ENCODE measurements at regions not wholly inside any gene's neighbourhood (a gene's known extent, or its start where the extent isn't known, plus 50 kb on each side); places are given as distances from the start of the nearest gene placed in this dataset.

DNA sequence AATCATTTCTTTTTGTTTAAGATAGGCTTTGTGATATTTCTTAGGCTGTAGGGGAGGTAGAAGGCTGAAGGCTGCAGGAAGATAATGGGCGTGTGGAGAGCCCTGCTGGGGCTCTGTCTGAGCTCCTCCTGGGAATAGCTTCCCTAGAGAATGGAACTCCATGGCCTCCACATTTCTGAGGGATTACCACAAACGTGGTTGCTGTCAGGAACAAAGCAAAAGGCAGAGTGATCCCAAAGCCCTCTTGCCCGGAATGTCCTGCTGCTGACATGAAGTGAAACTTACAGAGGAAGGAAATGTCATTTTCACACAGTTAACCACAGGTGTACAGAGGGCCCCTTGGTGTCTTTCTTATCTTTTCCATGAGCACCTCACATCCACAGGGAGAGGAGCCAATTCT is 89.3 kb downstream of the DDIT4L start:
- H3K9ac ChIP-seq (replicated peaks; ENCODE audit: extremely low read depth, insufficient read depth, low read length), result no peak overlapping the region
- no peaks in the 10 kb centered on the region for H3K9me3 ChIP-seq (replicated peaks; ENCODE audit: control insufficient read depth, insufficient read depth, low read length)
- intact Hi-C loops (cut with micrococcal nuclease) (no loop called here), dilution Hi-C loops (cut with MboI; ENCODE audit: extremely low pct_ligation_motif_present, low sequenced_read_pairs) (no loop called here)
- FAIRE-seq (no peak), DNase-seq (ENCODE audit: low read depth, low spot score) (no peak)
- H3K36me3 ChIP-seq (ENCODE audit: control insufficient read depth in 2 of 2, extremely low read depth in 1 of 2, insufficient read depth in 2 of 2, low read length in 2 of 2), result no peaks in the 10 kb centered on the region
- H3K27ac ChIP-seq (ENCODE audit: insufficient read depth, low read depth, low read length), result no peak overlapping the region
- no peaks in the 10 kb centered on the region for H3K4me1 ChIP-seq (ENCODE audit: control insufficient read depth, extremely low read depth, insufficient read depth, low read length)
- H3K79me2 ChIP-seq (ENCODE audit: control insufficient read depth, insufficient read depth, low read length), result no peaks in the 10 kb centered on the region
- POLR2A ChIA-PET, result no interaction called here
- CTCF ChIA-PET, result interaction anchor here (0.6 kb wide), 1 partner anchor 1926 kb away, joined by 3 read pairs; no protein-coding TSS in a partner anchor
- H3K27me3 ChIP-seq (ENCODE audit: control insufficient read depth in 2 of 2, insufficient read depth in 2 of 2, low read length in 2 of 2), result no peaks in the 10 kb centered on the region
- no peak overlapping the region for H2AFZ ChIP-seq (ENCODE audit: low read depth, low read length)
- H3K9me1 ChIP-seq (replicated peaks; ENCODE audit: control insufficient read depth, extremely low read depth, insufficient read depth, low read length), result no peaks in the 10 kb centered on the region
- TF ChIP-seq POLR2AphosphoS5 (IDR thresholded peaks at IDR 0.05; ENCODE audit: insufficient read depth, low read depth, low read length) (no peak), JUN (IDR thresholded peaks at IDR 0.05; ENCODE audit: borderline replicate concordance, insufficient read depth, insufficient read length, low read depth) (no peak), MYC (IDR thresholded peaks at IDR 0.05; ENCODE audit: low read depth, low read length) (no peak), EZH2 (IDR thresholded peaks at IDR 0.05; ENCODE audit: borderline replicate concordance, low read depth, low read length, severe bottlenecking) (no peak), FOS (IDR thresholded peaks at IDR 0.05; ENCODE audit: borderline replicate concordance, insufficient read depth, low read length) (no peak), POLR2A (IDR thresholded peaks at IDR 0.05; ENCODE audit: low read depth, low read length) (no peak)
- no peak overlapping the region for H3K4me2 ChIP-seq (ENCODE audit: insufficient read depth, low read length)
- no peak overlapping the region for H3K4me3 ChIP-seq (replicated peaks in 1 of 3; ENCODE audit: insufficient read depth in 1 of 3, low read depth in 1 of 3, low read length in 3 of 3)
- BruUV-seq (replicated peaks), result no TSS peak
- no peaks in the 10 kb centered on the region for H4K20me1 ChIP-seq (replicated peaks; ENCODE audit: control insufficient read depth, extremely low read depth, insufficient read depth, low read length)

DNA sequence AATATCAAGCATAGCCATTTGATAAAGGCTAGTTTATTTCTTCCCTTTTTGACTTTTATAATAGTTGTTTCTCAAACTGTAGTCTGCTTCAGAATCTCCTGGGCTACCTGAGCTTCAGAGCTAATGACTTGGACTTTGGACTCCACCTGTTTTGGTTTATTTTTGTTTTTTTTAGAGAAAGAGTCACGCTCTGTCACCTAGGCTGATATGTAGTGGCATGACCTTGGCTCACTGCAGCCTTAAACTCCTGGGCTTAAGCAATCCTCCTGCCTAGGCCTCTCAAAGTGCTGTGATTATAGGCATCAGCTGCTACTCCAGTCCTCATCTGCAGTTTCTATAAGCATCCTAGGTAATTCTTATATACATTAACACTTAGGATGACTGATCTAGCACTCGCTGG is 90.5 kb downstream of the DDIT4L start:
- CTCF ChIA-PET, result no interaction called here
- Histone ChIP-seq H3K9me3 (replicated peaks; ENCODE audit: control insufficient read depth, insufficient read depth, low read length) (no peaks in the 10 kb centered on the region), H3K36me3 (ENCODE audit: control insufficient read depth in 2 of 2, extremely low read depth in 1 of 2, insufficient read depth in 2 of 2, low read length in 2 of 2) (no peaks in the 10 kb centered on the region), H2AFZ (ENCODE audit: low read depth, low read length) (no peak overlapping the region), H4K20me1 (replicated peaks; ENCODE audit: control insufficient read depth, extremely low read depth, insufficient read depth, low read length) (no peaks in the 10 kb centered on the region), H3K4me3 (replicated peaks in 1 of 3; ENCODE audit: insufficient read depth in 1 of 3, low read depth in 1 of 3, low read length in 3 of 3) (no peak overlapping the region), H3K9ac (replicated peaks; ENCODE audit: extremely low read depth, insufficient read depth, low read length) (no peak overlapping the region), H3K27ac (ENCODE audit: insufficient read depth, low read depth, low read length) (no peak overlapping the region), H3K4me1 (ENCODE audit: control insufficient read depth, extremely low read depth, insufficient read depth, low read length) (no peaks in the 10 kb centered on the region), H3K9me1 (replicated peaks; ENCODE audit: control insufficient read depth, extremely low read depth, insufficient read depth, low read length) (no peaks in the 10 kb centered on the region), H3K79me2 (ENCODE audit: control insufficient read depth, insufficient read depth, low read length) (no peaks in the 10 kb centered on the region), H3K4me2 (ENCODE audit: insufficient read depth, low read length) (no peak overlapping the region), H3K27me3 (ENCODE audit: control insufficient read depth in 2 of 2, insufficient read depth in 2 of 2, low read length in 2 of 2) (no peaks in the 10 kb centered on the region)
- BruUV-seq (replicated peaks), result no TSS peak
- DNase-seq (ENCODE audit: low read depth, low spot score) (no peak), FAIRE-seq (no peak)
- POLR2A ChIA-PET, result no interaction called here
- no peak for TF ChIP-seq GATA2 (IDR thresholded peaks at IDR 0.05; ENCODE audit: insufficient read depth, insufficient read length, low read depth, low read length)
- intact Hi-C loops (cut with micrococcal nuclease), result loop anchor here (10.0 kb wide), 2 partner anchors 415 to 1065 kb away; partner anchors contain the start of gene EMCN
- dilution Hi-C loops (cut with MboI; ENCODE audit: extremely low pct_ligation_motif_present, low sequenced_read_pairs), result no loop called here
